Activated CD8-positive, alpha-beta memory T cell treated with anti-CD3 and anti-CD28 coated beads, Interleukin-2, amount 50 U/mL, for 24 hours (primary cell): ENCODE measurements at regions not wholly inside any gene's neighbourhood (a gene's known extent, or its start where the extent isn't known, plus 50 kb on each side); places are given as distances from the start of the nearest gene placed in this dataset.

ENCODE experiments used
- DNase-seq: peaks from one replicate; pipeline ENCODE4 v3.0.0-alpha.2; 2020; ENCODE audit errors: extremely low read depth

DNA sequence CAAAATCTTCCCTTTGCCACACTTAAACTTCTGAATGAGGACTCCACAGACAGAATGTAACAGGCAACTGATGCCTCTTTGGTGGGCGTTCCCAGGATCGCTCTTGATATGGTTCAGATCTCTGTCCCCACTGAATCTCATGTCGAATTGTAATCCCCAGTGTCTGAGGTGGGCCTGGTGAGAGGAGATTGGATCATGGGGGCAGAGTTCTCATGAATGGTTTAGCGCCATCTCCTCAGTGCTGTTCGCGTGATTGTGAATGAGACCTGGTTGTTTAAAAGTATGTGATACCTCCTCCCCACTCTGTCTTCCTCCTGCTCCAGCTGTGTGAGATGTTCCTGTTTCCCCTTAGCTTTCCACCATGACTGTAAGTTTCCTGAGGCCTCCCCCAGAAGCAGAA lies 111.1 kb upstream of the SLC66A3 start:
- DNase-seq, result no peak

DNA sequence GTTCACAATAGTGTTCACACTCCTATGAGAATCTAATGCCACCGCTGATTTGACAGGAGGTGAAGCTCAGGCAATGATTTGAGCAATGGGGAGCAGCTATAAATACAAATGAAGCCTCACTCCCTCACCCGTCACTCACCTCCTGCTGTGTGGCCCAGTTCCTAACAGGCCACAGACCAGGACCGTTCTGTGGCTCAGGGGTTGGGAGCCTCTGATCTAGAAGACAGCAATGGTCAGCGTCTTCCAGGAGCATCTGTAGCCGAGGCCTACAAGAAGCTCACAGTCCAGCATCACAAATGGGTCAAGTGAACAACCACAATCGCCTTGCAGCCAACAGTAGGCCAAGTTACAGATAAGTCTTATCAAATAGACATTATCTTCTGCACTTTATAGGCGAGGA lies 110.0 kb upstream of the SLC66A3 start:
- no peak for DNase-seq

DNA sequence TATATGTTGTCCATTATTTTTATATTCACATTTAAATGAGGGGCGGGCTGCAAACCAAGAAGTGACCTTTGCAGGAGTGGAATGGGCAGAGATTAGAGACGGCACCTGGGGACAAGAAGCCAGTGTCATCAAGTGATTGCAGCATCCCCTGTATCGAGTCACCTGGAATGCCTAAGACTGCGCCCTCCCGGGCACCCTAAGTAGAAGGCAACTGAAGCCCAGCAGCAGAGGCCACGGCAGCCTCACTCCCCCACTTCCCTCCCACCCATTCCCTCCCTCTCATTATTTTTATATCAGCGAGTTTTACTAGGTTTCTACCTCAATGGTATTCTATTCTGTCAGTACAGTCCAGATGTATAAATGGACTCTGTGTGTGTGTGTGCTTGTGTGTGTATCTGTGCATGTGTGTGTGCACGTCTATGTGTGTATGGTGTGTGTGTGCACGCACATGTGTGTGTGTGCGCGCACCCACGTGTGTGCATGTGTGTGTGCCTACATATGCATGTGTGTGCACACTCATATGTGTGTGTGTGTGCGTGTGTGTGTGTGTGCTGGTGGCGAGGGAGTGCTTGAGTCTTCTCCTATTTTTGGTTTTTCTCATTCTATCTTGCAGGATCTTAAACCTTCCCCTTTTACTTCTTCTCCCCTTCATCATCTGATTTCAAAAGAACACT lies 106.8 kb upstream of the SLC66A3 start:
- no peak for DNase-seq

DNA sequence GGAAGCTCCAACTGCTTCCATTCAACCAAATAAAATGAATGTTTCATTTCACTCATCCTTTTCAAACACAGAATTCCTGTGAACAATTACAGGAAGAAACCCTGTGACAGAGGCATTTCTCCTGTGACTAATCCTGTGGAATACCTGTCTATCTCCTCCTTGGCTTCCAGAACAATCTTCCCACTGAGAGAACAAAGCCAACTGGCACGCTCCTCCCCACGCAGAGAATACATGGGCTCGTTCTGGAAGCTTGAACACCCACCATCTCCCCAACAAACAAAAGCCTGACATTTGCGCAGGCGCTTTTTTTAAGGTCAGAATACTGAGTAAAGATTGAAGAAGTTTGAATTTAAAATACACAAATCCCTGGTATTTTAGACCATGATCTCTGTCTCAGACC lies 104.7 kb upstream of the SLC66A3 start:
- no peak for DNase-seq

DNA sequence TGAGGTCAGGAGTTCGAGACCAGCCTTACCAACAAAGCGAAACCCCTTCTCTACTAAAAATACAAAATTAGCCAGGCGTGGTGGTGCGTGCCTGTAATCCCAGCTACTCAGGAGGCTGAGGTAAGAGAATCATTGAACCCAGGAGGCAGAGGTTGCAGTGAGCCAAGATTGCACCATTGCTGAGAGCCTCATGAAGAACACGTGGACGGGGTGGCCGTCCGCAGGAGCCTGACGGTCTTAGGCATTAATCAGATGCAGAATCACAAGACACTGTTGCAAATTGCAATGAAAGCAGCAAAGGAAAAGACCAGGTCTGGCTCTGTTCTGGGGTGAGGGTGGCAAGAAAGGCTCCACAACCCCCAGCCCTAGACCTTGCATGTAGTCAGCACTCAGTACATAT lies 104.0 kb upstream of the SLC66A3 start:
- DNase-seq, result no peak

DNA sequence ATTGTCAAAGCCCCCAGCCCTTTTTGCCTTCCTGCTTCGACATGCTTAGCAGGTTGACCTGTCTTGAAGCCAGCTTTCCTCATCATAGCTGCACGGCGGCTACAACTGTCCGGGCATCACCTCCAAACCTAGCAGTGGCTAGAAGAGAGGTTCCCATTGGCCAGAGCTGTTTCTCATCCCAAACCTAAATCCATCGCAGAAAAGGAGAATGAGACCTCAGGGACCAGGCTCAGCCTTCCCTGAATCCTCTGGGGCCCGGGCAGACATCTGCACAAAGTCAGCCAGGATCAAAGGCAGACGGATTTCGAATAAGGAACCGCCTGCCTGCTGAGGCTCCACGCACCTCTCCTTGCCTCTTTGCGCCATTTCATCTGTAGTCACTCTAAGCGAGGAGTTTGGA lies 101.7 kb upstream of the SLC66A3 start:
- DNase-seq, result no peak

DNA sequence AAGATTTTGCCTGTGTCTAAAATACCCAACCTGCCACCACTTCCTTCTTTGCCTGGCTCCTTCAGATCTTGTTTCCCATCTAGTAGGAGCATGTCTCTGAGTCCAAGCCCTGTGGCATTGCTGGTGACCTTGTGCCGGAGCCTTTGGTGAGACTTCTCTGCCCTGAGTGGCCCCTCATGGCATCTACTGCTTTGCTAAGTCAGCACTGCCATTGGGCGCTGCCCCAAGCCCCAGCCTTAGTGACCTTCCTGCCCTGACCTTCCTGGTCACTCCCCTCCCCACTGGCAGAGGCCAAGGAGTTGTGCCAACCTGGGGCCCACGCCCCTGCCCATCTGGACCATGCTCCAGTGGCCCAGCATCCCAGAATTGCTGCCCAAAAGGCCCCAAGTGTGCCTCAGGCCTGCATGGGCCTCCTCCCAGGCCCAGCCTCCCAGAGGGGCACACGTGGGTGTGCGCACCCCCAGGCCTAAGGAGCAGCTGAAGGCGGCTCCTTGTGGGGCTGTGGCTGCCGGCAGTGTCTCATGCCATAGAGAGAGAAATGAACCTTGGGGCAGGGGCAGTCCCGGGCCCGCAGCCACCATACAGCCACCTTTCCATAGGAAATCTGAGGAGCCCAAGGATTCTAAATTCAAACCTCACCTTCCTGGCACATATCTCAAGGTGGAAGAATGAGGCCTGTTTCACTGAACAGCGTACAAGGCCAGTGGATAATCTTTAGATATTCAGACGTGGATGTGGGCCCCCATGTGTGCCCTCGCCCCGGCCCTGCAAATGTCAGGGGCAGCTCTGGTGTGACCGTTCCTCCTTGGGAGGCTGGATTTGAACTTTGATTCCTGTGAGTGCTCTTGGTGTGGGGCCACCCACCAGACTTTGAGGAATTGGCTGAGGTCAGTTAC lies 100.2 kb upstream of the SLC66A3 start:
- DNase-seq, result no peak

DNA sequence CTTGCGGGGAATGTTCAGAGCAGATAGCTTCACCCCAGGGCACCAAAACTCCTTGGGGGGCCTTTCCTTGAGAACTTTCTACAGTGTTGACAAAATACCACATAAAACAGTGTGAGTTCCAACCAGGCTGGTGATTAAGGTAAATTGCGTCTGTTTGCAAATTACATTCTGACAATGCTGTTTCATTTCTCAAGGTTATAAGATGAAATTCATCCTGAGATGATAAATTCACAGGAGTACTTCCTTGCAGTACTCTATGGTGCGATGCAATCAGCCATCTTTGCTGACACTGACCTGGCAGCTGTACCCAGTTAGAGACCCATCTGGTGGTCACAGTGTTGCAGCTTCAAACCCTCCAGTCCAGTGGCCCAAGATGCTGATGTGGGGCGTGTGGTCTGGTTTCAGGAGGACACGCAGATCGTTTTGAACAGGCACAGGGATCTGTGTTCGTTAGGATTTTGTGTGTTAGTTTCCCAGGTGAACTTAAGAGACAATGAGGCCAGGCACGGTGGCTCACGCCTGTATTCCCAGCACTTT lies 99.5 kb upstream of the SLC66A3 start:
- no peak for DNase-seq

DNA sequence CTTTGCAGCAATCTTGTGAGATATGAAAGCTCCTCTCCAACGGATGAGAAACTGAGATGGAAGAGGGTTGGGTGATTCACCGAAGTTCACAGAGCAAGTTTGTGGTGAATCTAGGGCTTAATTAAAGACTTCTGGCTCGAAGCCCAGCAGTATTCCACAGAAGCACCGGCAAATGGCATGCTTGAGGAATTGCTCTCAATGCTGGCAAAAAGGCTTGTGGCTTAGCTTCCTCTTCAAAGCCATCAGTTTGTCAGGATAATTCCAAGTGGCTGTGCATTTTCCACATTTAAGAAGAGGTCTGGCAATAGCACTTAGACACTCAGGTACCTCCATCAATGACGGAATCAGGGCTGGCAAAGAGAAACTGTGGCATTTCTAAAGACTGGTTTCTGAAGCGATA lies 98.7 kb upstream of the SLC66A3 start:
- DNase-seq, result no peak

DNA sequence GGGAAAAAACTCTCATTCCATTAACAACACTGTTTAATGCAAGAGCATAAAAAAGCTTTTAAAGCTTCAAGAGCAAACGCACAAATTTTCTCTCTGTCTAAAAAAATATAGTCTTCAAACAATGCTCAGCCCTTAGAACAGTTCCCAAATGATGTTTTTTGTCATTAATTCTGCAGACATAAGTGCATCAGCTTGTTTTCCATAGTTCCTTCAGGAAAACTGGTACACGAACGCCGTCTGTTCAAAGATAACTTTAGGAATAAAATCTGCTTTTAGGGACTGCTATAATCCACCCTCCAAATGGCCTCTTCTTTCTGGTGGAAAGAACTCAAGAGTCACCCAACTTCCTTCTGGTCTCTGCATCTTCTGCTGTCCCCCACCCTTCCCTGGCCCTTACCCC lies 98.2 kb upstream of the SLC66A3 start:
- DNase-seq, result no peak

DNA sequence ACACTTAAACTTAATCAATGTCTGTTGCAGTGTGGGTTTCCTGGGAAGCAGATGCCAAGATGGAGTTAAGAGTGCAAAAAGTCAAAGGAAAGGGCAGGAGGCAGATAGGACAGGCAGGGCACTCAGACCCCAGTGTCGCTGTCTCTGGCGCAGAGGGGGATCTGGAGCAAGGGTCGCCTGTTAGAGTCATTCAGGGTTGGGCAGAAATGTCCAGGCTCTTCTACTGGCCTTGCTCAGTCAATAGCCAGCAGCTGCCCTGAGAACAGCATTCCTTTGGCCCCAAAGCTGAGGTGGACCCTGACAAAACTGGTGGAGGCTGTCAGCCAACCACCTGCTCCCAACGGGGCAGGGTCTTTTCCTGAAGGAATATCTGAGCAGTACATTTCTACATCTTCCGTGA lies 97.1 kb upstream of the SLC66A3 start:
- DNase-seq, result no peak

DNA sequence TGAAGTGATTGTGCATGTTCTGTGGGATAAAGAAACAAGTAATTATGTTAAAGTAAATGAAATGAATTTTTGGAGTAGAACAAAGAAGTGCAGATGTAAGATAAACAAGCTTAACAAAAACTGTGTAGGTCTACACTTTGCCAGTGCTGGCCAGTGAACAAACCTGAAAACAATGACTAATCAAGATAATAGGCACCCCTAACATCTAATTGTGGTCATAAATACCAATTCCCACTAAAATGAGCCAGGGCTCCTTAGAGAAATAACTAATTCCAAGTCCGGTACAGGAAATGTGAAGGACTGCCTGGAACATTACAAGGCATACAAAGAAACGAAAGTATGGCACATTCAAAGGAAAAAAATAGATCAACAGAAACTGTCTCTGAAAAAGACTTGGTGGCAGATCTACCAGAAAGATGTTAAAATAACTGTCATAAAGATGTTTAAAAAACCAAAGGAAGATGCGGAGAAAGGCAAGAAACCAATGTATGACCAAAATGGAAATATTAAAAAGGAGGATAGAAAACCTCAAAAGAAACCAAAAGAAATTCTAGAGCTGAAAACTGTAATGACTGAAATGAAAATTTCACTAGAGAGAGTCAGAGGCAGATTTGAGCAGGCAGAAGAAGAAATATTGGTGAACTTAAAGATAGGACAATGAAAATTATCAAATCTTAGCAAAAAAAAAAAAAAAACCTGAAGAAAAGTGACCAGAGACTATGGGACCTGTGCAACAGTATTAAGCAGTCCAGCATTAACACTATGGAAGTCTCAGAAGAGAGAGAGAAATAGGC lies 94.7 kb upstream of the SLC66A3 start:
- no peak for DNase-seq

DNA sequence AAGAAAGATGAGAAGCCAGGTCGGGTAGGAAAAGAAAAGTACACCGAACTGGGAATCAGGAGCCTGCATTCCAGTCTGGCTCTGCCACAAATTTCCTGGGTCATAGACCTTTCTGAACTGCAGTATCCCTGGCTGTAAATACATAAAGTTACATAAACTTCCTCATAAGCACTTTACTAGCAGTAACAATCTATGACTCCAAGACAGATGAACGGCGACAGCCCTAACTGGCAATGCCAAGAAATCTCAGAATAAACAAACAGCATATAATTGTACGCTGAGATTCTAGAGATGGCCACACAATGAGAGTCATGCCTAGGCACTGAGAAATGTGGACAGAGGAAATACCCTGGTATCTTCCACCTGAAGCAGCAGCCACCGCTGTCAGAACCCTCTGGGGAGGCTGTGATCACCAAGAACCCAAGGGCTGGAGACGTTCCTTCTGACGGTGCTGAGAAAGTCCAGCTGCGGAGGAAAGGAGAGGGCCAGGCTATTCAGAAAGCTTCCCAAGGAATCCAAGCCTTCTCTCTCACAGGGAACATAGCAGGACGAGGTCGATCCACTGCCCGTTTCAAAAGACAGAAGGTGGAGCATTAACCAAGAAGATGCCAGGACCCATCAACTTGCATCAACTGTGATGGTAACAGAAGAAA lies 89.3 kb upstream of the SLC66A3 start:
- DNase-seq, result no peak

DNA sequence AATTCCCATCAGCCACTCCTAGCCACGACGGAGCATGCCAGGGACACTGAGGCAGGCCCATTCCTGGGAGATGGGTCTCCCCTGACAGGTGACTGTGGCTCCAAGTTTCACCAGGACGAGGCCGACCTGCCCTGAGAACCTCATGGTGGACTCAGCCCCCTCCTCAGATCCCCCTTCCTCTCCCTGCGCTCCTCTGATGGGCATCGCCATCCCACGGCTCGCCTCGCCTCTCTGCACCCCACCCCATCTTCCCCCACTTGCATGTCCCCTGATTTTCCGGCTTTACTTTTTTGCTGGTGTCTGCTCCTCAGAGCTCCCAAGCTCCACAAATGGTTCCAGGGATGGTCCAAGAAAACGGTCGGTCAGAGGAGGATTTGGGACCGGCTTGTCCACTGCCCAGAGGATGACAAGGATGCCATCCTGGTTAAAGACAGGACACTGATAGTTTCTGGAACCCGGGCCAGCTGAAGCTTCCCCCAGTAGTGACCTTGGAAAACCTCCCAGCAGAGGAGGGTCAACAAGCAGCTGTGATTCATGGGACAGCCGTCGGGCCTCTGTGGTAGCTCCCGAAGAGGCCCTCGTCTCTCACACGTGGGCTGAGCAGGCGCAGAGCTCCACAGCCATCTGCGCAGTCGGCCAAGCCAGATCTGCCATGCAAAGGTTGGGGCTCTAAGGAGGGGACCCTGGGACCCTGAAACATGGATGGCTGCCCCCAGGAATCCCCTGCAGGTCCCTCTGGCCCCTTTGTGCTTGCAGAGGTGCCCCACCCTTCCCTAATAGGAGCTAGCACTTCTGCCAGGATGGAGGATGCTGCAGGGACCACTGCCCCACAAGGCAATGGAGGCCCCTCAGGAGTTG lies 87.8 kb upstream of the SLC66A3 start:
- DNase-seq, result no peak

DNA sequence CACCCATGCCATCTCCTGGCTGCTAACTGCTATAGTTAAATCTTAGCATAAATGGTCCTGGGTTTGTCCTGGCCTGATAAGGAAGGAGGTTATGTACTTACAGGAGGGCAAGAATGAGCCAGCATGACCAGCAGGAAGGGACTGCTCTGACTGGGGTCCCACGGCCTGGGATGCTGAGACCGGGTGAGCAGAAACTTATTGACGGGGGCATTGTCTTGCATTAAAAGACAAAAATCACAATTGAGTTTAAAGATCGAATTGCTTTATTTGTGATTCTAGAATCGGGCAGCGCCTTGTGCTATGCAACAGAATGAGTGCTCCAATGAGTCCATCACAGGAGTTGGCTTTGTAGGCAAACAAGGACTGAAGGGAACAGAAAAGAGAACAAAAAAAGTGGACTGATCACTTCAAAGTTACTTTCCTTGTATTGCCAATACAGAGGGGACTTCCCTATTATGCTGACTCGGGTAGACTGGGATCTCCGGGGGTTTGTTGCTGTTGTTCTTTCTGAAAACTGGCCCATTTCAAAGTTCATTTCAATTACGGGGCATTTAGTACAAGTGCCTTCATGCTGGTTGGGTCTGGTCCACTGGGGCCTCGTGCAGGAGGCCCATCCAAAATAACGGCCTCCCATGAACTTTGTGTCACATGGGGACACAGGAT lies 87.1 kb upstream of the SLC66A3 start:
- DNase-seq, result no peak

DNA sequence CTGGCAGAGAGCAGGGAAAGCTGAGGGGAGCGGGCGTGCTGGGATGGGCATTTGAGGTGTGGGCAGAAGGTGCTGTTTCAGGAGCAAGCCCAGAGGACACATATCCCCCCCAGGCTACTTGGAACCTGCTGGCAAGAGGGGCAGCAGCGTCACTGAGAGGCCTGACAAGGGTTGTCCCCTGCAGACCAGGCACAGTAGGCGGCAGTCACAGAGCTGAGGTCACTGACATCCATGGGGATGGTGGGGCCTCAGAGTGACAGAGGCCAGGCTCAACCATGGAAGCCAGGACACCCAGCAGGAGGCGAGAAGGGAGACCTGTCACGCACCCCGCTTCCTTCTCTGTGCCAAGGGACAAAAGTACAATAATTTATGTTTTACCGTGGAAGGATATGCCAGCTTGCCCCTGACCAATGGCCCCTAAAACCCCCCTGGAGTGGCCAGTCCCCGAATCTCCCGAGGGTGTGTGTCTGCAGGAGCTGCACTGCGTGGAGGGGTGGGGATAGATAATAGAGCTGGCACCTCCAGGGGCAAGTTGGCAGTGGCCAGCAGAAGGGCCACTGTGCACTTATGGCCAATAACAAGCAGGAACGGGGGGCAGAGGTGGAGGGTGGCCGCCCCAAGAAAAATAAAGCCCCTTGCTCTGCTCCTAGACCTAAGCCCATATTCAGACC lies 86.3 kb upstream of the SLC66A3 start:
- no peak for DNase-seq

DNA sequence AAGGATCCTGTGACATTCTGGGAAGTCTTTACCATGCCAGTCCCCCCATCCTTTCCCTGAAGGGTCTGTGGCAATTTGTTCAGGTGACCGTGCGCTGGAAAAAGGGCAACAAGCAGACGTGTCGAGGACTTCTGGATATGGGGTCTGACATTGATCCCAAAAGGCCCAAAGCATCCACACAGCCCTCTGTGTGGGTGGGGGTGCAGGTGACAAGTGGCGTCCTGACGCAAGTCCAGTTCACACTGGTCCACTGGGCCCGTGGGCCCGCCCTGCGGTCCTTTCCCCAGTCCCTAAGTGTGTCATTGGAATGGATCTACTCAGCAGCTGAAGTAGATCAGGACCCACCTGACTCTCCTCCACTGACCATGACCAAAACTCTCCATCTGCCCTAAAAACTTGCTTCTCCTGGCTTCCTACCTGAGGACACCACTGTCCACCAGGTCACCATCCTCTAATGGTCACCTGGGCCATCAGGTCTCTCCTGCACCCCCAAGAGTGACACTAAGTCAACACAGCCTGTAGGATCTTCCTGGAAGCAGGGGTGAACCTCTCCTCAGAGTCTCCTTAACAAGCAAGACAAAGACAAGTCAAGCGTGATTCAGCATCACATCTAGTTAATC lies 85.6 kb upstream of the SLC66A3 start:
- DNase-seq, result no peak

DNA sequence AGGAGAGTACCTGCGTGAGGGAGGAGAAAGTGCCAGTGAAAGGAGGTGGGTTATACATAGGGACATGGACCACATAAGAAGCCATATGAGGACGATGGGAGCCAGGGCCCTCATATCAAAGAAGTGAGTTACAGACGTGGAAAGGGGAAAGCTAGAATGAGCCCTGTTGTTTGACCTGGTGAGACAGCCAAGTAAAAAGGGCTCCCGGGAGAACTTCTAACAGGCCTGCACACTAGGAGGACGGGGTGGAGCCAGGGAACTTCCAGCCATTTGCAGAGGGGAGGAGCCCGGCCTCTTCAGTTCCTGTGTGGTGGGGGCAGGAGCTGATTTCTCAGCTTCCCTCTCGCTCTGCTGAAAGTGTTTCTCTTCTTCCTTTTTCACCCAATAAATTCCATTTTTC lies 84.1 kb upstream of the SLC66A3 start:
- no peak for DNase-seq

DNA sequence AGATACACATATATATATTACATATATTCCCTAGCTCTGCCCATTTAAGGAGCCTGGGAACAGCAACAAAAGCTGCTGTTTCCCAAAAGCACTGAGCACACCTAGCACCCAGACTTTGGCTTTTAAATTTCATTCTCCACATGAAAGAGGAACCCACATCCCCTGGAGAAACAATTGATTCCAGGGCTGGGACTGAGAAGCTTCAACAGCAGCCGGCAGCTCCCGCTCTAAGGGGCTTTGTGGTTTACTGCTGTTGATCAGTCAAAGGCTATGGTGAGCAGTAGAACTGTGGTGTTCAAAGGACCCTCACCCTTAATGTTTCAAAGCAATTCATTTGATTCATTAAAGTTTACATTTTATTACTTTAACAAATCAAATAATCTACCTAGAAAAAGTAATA lies 83.3 kb upstream of the SLC66A3 start:
- no peak for DNase-seq
